Midbrain (tissue), 1 donor: ENCODE measurements at regions not wholly inside any gene's neighbourhood (a gene's known extent, or its start where the extent isn't known, plus 50 kb on each side); places are given as distances from the start of the nearest gene placed in this dataset.
"Not testable (repeated sequence)": the region's sequence is repeated elsewhere in the genome, so short reads cannot be mapped to it uniquely, and the experiment has no call there.

Source experiments
- DNase-seq: peaks from one replicate; lab custom pipeline; 2025; lab: John Stamatoyannopoulos, UW

- DNase-seq: no peak
These were observed 384.5 kb downstream of the GPAT3 start for GRCh38 chr4:83920375-83920774.

DNA sequence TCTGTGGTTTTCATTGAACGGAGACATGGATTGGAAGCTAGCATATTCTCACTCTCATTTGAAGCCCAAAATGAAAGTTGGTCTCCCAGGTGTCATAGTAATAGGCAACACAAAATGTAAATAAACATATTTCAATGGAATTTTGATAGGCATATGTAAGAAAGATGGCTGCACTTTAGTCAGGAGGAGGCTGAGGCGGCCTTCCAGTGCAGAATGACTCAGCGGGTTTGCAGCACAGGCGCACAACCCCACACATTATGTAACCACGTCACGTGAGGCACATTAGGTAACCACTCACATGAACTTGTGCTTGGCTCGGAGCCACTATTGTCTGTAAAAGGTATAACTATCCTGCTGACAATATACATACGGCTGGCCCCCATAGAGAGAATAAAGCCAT, 381.7 kb downstream of the GPAT3 start:
- DNase-seq: no peak

DNA sequence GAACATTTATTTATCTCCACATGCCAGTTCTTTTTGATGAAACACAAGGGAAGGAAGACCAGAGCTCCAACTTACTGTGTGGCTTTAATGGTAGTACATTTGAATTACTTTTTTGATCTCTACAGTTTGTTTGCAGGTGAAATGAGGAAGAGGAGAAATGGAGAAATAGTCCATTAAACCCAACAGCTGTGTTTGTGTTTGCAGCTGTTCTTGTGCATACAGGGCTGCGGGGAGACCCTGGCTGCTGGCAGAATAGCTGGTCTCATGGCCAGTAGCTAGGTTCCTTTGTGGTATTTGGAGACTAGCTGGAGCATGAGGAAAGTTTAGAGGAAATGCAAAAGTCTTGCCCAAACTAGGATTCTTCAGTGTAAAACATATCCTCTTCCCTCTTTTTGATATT, 374.8 kb downstream of the GPAT3 start:
- DNase-seq: no peak

- no peak for DNase-seq
These were observed 370.7 kb downstream of the GPAT3 start for GRCh38 chr4:83906561-83906960.

DNA sequence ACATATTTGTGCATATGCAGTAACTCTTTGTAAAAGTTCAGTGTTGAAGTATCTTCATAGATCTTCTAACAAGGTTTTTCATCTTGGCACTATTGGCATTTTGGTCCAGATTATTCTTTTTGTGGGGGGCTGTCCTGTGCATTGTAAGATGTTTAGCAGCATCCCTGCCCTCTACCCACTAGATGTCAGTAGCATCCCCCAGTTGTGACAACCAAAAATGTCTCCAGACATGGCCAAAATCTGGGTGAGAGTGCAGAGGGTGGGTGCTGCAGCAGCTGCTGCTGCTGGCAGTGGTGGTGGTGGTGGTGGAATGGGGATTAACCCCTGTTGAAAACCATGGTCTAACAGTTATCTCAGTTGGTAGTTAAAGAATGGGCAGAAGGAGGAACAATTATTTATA, 370.0 kb downstream of the GPAT3 start:
- no peak for DNase-seq

DNA sequence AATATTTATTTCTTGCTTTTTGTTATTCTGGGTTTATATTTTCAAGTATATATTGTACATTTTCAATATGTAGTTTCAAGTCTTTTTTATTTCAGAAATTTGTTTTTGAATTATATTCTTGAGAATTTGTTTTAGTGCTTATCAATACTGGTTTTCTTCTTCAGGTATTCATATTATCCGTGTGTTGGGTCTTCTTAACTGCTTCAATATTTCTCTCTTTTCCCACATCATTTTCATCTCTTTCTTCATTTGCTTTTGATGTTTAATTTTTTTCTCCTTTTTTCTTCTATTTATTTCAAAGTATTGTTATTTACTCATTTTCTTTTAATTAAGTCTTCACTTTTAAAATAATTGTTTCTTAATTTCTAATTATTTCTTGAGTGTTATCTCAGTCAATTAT, 367.8 kb downstream of the GPAT3 start:
- not testable (repeated sequence) for DNase-seq

DNA sequence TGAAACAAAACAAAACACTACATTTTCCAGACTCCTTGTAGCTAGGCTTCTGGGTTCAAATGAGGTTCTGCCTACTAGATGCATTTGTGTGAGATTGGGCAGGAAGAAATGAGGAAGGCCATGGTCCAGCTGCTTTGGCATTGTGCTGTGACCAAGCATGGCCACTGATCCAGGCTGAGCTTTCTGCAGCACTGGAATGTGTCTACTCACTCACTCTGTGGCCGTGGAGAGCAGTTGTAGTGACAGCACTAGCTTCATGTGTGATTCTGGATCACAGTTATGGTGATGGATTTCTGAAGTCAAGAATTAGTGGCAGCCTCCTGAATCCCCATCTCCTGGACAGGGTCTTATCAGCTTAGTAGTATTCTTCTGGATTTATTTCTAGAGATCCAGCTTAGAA, 358.9 kb downstream of the GPAT3 start:
- DNase-seq: no peak

DNA sequence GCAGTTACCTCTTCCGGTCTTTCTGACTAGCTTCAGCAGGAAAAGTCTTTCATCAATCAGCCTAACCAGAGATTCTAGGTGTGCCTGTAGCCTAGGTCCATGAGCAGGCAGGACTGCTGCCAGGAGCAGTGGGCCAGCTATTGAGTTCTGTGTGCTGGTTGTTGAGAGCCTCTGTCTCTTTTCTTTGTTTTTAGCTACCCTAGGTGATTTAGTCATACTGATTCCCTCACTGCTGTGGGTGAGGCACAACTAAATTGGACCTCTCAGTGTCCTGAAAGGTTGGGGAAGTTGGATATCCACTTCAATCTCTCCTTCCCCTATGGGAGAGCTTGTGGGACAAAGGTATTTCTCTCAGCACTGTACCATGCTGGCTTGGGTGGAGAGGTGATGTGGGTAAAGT, 354.9 kb downstream of the GPAT3 start:
- no peak for DNase-seq

DNA sequence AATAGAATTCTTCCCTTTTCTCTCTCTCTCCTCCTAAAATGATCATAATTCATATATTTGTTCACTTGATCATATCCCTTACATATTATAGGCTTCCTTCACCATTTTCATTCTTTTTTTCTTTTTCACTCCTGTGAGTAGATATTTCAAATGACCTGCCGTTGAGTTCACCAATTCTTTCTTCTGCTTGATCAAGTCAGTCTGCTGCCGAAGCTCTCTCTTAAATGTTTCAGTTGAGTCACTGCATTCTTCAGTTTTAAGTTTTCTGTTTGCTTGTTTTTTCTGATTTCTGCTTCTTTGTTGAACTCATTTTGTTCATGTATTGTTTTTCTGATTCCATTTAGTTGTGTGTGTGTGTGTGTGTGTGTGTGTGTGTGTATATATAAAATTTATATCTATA, 354.3 kb downstream of the GPAT3 start:
- DNase-seq: no peak

GRCh38 chr4:83889802-83890201, 353.9 kb downstream of the GPAT3 start:
- DNase-seq: no peak

DNA sequence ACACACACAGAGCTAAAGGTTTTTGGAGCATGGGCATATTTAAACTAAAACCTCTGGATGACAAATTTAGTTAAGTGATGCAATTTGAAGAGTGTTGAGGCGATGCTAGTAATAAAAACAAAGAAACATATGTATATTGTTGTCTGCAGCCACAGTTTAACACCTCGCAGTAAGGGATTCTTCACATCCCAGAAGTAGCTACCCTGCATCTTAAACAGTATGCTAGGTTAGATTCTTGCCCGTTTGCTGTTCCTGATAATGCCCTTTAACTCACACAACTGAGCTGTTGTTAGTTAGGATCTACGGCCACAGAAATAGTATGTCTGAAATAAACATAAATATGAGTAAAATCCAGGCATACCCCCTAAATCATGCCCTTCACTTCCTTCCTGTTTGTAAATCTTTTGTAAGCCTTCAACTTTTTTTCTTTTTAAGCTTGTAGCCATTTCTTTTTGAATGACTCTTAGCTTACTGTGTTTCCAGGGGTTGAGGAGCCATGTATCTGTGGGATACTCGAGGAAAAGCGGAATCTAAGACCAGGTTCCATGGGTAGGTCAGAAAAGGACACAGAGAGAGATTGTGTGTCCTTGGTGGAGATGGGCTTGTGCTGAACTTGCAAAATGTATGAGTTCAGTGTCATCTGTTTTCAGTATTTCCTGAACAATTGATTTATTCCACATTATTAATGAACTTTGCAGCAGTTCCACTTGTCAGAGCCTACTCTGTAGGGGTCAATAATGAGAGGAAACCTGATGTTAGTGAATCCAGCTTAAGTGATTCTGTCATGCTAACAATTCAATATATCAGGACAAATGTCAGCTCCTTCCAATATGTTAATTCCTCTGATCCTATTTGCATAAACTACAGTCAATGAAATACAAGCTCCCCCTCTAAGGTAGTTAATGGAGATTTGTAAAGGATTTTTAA, 349.6 kb downstream of the GPAT3 start:
- no peak for DNase-seq

DNA sequence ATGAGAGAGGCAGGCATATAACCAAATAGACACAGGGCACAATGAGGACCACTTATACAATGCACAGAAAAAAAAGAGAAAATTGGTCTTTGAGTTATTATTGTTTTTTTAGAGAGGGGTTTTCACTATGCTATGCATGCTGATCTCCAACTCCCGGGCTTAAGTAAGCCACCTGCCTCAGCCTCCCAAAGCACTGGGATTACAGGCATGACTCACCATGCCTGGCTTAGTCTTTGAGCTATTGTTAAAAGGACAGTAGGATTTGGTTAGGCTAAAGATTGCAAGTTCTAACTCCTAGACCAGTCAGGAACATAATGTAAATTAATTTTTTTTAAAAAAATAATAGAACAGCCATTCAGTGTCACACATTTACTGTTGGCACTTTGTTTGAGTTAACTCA, 340.1 kb downstream of the GPAT3 start:
- no peak for DNase-seq

GRCh38 chr4:83875437-83875836, 339.5 kb downstream of the GPAT3 start:
- no peak for DNase-seq

DNA sequence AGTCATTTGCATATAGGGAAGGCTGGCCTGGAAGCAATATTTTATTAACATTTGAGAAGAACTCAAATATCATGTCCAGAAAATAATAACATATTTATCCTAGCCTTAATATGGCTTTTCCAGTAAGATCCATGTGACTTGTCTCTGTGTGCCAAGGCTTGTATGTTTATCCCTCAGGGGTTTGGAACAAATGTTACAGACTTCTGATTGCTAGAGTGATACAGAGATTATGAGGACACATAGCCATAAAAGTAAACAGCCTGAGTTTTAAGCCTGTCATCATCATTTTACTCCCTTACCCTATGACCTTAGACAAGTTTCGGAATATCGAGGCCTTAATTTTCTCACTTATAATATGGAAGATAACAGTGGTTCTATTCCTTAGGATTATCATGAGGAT, 338.1 kb downstream of the GPAT3 start:
- DNase-seq: no peak

GRCh38 chr4:83870328-83870950, 334.5 kb downstream of the GPAT3 start:
- DNase-seq: peak; percentile 18

- no peak for DNase-seq
These were observed 331.1 kb downstream of the GPAT3 start for GRCh38 chr4:83866834-83867621.

DNA sequence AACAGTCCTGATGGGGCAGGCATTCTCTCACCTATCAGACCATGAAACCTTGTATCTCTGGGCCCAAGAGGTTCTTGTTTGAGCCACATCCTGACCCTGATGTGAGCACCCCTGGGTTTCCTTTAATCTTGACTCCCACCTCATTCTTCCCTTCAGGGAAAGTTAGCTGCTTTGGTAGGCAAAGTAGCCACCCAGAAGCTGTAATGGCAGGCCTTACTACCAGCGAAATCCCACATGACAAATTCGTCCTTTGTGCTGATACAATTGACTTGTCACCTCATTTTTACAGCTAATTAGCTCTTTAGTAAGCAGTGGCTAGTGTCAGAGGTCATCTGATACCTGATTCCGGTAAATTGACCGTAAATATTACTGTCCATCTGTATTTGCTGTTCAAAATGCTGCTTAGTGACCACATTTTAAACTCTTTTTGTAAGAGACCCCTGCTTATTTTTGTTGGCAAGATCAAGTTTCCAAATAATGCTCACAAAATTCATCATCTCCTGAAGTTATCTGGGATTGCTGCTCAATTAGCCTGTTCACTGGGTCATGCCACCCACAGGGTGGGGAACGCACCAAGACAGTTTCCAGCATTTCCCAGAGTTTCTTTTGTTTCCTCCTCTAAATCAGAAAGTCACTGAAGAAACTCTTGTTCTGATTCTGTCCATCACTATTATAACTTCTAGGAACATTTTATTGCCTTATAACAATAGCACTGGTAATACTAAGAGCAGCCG, 329.7 kb downstream of the GPAT3 start:
- no peak for DNase-seq

- DNase-seq: no peak
These were observed 328.3 kb downstream of the GPAT3 start for GRCh38 chr4:83864097-83864817.

GRCh38 chr4:83862471-83862870, 326.6 kb downstream of the GPAT3 start:
- DNase-seq: no peak

DNA sequence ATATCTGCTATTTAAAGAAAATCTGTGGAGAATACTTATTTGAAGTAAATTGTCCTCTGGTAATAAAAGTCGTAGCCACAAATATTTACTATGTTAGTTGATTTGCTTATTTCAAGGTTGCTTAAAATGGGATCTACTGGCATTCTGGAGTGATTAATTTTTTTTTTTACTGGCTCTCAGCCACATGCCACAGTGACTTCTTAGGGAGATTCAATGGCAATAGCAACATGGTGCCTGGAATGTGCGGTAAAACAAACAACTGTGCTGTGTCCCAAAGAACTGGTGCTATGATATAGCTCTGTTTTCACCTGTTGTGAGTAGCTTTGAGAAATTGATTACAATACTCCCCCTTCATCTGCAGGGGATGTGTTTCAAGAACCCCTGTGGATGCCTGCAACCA, 324.3 kb downstream of the GPAT3 start:
- DNase-seq: no peak

DNA sequence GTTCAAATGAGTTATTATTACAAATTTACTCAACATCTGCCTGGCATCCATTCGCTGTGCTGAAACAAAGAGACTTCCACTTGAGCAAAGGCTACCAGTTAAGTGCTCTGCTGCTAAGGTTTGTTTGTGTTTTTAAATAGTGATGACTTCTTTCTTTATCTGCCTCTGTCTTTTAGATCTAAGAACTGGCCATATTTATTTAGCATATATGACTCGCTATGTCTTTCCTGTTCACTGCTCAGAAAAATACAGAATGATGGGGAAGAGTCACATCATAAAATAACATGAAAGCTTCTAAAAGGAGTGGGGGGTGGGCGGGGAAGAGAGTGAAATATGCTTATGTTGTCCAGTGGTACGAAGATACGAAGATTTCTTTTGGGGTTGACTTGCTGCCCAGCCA, 322.2 kb downstream of the GPAT3 start:
- DNase-seq: no peak
